DOHH2 (cell line): ENCODE measurements at regions not wholly inside any gene's neighbourhood (a gene's known extent, or its start where the extent isn't known, plus 50 kb on each side); places are given as distances from the start of the nearest gene placed in this dataset.
"Not testable (repeated sequence)": the region's sequence is repeated elsewhere in the genome, so short reads cannot be mapped to it uniquely, and the experiment has no call there.

ENCODE experiments used
- H3F3A ChIP-seq: fragments of 200-600 bp; sonication (generic), shearing (Covaris generic); 2 replicates; pipeline ENCODE4 v1.6.0; 2016; ENCODE audit warnings: antibody characterized with exemption, mild to moderate bottlenecking; ENCODE audit not compliant: control insufficient read depth, insufficient read depth
- H3K27ac ChIP-seq: fragments of 200-600 bp; sonication (generic); 2 replicates; pipeline ENCODE4 v1.5.1; 2014; ENCODE audit warnings: low read depth, mild to moderate bottlenecking, low read length, moderate library complexity
- H3K27me3 ChIP-seq: fragments of 200-600 bp; sonication (generic); 2 replicates; pipeline ENCODE4 v1.6.1; 2014; ENCODE audit warnings: mild to moderate bottlenecking, low read length, mixed read lengths; ENCODE audit not compliant: control insufficient read depth
- H3K36me3 ChIP-seq: fragments of 200-600 bp; sonication (generic); 2 replicates; pipeline ENCODE4 v1.6.1; 2014; ENCODE audit warnings: mild to moderate bottlenecking, low read length, moderate library complexity, mixed read lengths; ENCODE audit not compliant: control insufficient read depth
- H3K4me1 ChIP-seq: fragments of 200-600 bp; sonication (generic); 2 replicates; pipeline ENCODE4 v1.6.1; 2014; ENCODE audit warnings: mild to moderate bottlenecking, low read length, mixed read lengths; ENCODE audit not compliant: control insufficient read depth
- H3K4me2 ChIP-seq: fragments of 200-600 bp; sonication (generic); 2 replicates; pipeline ENCODE4 v1.6.0; 2014; ENCODE audit warnings: mild to moderate bottlenecking, low read length, moderate library complexity
- H3K4me3 ChIP-seq: fragments of 200-600 bp; sonication (generic); 2 replicates; pipeline ENCODE4 v1.5.1; 2014; ENCODE audit warnings: mild to moderate bottlenecking, low read length, mixed read lengths
- H3K79me2 ChIP-seq: fragments of 200-600 bp; sonication (generic); 2 replicates; pipeline ENCODE4 v1.6.1; 2014; ENCODE audit warnings: mild to moderate bottlenecking, low read length, mixed read lengths; ENCODE audit not compliant: control insufficient read depth
- H3K9me2 ChIP-seq: fragments of 200-600 bp; sonication (generic); replicated peaks from 2 replicates; pipeline ENCODE4 v1.6.1; 2014; ENCODE audit warnings: mild to moderate bottlenecking, low read length, mixed read lengths; ENCODE audit not compliant: control insufficient read depth
- H3K9me3 ChIP-seq: fragments of 200-600 bp; sonication (generic); 2 replicates; pipeline ENCODE4 v1.6.1; 2014; ENCODE audit warnings: antibody characterized with exemption, low read length, mixed read lengths; ENCODE audit not compliant: control insufficient read depth, insufficient read depth
- H4K20me1 ChIP-seq: fragments of 200-600 bp; sonication (generic); 2 replicates; pipeline ENCODE4 v1.6.0; 2014; ENCODE audit warnings: low read depth, mild to moderate bottlenecking, antibody characterized with exemption, low read length, moderate library complexity; ENCODE audit not compliant: control insufficient read depth, insufficient read depth

GRCh38 chr5:1574023-1574318 is 50.2 kb upstream of the LPCAT1 start:
- H3K4me1 ChIP-seq, H3K27me3 ChIP-seq, H3K4me3 ChIP-seq, H3K79me2 ChIP-seq, H3K4me2 ChIP-seq, H4K20me1 ChIP-seq, H3K27ac ChIP-seq, H3K9me2 ChIP-seq: not testable (repeated sequence)
- peaks cover 15% of the 10 kb centered on the region for H3K9me3 ChIP-seq
- peaks cover 68% of the 10 kb centered on the region for H3K36me3 ChIP-seq
- H3F3A ChIP-seq = peaks cover 11% of the 10 kb centered on the region

DNA sequence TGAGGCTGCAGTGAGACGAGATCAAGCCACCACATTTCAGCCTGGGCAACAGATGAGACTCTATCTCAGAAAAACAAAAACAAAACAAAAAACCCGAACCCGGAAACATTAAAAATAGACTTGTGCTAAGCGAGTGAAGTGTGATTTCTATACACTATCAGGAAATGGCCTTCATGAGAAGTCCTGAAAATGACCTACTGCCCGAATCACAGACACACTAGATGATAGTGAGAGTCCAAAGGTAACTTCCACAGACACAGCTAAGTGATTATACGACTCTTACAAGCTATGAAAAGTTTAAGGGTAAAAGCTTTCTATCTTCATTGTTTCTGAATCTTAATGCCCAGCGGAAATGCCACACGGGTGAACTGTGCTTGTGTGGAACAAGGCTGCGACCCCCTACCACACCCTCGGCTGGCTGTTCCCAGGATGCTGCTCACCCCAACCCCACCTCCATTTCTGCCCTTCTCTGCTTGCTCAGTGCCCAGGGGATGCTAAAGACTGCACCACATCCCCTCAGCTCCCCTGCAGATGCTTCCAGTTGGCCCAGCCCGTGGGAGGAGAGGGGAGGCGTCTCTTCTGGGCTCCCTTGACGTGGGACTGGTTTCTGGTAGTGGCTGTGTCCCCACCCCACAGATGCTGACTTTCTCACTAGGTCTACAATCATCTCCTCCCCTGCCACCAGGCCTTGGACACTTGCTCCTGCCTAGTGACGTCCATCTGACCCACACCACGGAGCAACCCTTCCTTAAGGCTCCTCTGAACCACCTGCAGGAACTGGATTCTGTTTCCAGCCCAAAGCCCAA is 49.7 kb upstream of the LPCAT1 start:
- H3K9me2 ChIP-seq, H3K4me3 ChIP-seq, H3K4me2 ChIP-seq, H4K20me1 ChIP-seq, H3K27me3 ChIP-seq, H3K27ac ChIP-seq, H3K79me2 ChIP-seq, H3K4me1 ChIP-seq: not testable (repeated sequence)
- H3K9me3 ChIP-seq = peaks cover 15% of the 10 kb centered on the region
- H3F3A ChIP-seq = peaks cover 11% of the 10 kb centered on the region
- peaks cover 63% of the 10 kb centered on the region for H3K36me3 ChIP-seq
